GM12878 (cell line): ENCODE measurements at regions not wholly inside any gene's neighbourhood (a gene's known extent, or its start where the extent isn't known, plus 50 kb on each side); places are given as distances from the start of the nearest gene placed in this dataset.

Experiments used
- ATAC-seq: fragments of 200-7000 bp; cut with Tn5 transposase; 3 replicates; pipeline ENCODE4 v1.9.1; 2020; ENCODE audit warnings: mild to moderate bottlenecking, moderate library complexity
- BruUV-seq: library from RNA; stranded (reverse); fragments of 400-500 nt; replicated peaks from 2 replicates; lab custom pipeline; 2021; lab: Mats Ljungman, UMichigan
- CTCF ChIA-PET: fragments of 300-600 bp; sonication (Branson Sonifier 250); formaldehyde crosslinking; extraction: SDS; loops from one replicate; lab custom pipeline; 2021; ENCODE audit warnings: inconsistent platforms; lab: Yijun Ruan, JAX
- POLR2A ChIA-PET: fragments of 350-600 bp; formaldehyde crosslinking; extraction: SDS; loops from one replicate; lab custom pipeline; 2021; ENCODE audit warnings: inconsistent platforms; lab: Charles Lee
- RAD21 ChIA-PET: fragments of 300-600 bp; sonication (Branson Sonifier 250); formaldehyde crosslinking; loops from one replicate; lab custom pipeline; 2023; ENCODE audit warnings: antibody characterized with exemption; ENCODE audit not compliant: unreplicated experiment; lab: Charles Lee
- SMC1A ChIA-PET: fragments of 300-600 bp; sonication (Branson Sonifier 250); formaldehyde crosslinking; loops from one replicate; lab custom pipeline; 2023; ENCODE audit not compliant: unreplicated experiment, uncharacterized antibody; lab: Charles Lee
- DNase-seq: peaks from one replicate; pipeline ENCODE4 v3.0.0-alpha.2; 2011; ENCODE audit warnings: low read depth, low spot score
- FAIRE-seq: peaks from 3 replicates; lab custom pipeline; 2011; peaks lifted over from hg19 to GRCh38; lab: Jason Lieb, UNC
- H2AFZ ChIP-seq: 2 replicates; pipeline ENCODE4 v1.6.0; 2011; ENCODE audit warnings: low read depth, low read length, control low read depth; ENCODE audit not compliant: control insufficient read depth
- H3K27ac ChIP-seq: 2 replicates; pipeline ENCODE4 v1.5.1; 2011; ENCODE audit warnings: control low read depth; ENCODE audit not compliant: control insufficient read depth, insufficient read depth
- H3K27me3 ChIP-seq, 2 experiments: replicated peaks in 1 of 2; 2 replicates each; pipeline versions ENCODE4 v1.6.0 to v1.6.1; 2011; ENCODE audit warnings: low read length in 1 of 2; ENCODE audit not compliant: control insufficient read depth in 2 of 2, insufficient read depth in 2 of 2
- H3K36me3 ChIP-seq, 2 experiments: 2 replicates each; pipeline ENCODE4 v1.5.1; 2011; ENCODE audit warnings: low read length in 1 of 2; ENCODE audit not compliant: control insufficient read depth in 2 of 2, insufficient read depth in 2 of 2
- H3K4me1 ChIP-seq: 2 replicates; pipeline ENCODE4 v1.6.1; 2011; ENCODE audit warnings: mild to moderate bottlenecking, low read length, moderate library complexity, mixed read lengths; ENCODE audit not compliant: control insufficient read depth, insufficient read depth
- H3K4me2 ChIP-seq: 2 replicates; pipeline ENCODE4 v1.6.0; 2011; ENCODE audit warnings: control low read depth; ENCODE audit not compliant: control insufficient read depth, insufficient read depth
- H3K4me3 ChIP-seq: fragments of 200-600 bp; sonication (generic); 2 replicates; pipeline ENCODE4 v1.5.1; 2016
- H3K79me2 ChIP-seq: 2 replicates; pipeline ENCODE4 v1.6.0; 2011; ENCODE audit warnings: low read length; ENCODE audit not compliant: control insufficient read depth, insufficient read depth
- H3K9ac ChIP-seq: 2 replicates; pipeline ENCODE4 v1.8.0; 2011; ENCODE audit warnings: low read length, control low read depth, mixed read lengths; ENCODE audit not compliant: control insufficient read depth, insufficient read depth
- H3K9me3 ChIP-seq: replicated peaks from 3 replicates; pipeline ENCODE4 v1.5.1; 2011; ENCODE audit warnings: mild to moderate bottlenecking, low read length; ENCODE audit not compliant: control insufficient read depth, insufficient read depth
- H4K20me1 ChIP-seq: 2 replicates; pipeline ENCODE4 v1.6.0; 2011; ENCODE audit not compliant: control insufficient read depth, insufficient read depth
- BCL11A ChIP-seq: IDR thresholded peaks from 2 replicates; pipeline ENCODE4 v1.6.1; 2011; ENCODE audit warnings: low read depth, low read length
- EZH2 ChIP-seq: IDR thresholded peaks from 2 replicates; pipeline ENCODE4 v1.6.1; 2012; ENCODE audit warnings: low read depth, mild to moderate bottlenecking, control low read depth, inconsistent platforms, low read length, borderline replicate concordance; ENCODE audit not compliant: control insufficient read depth
- FOS ChIP-seq: IDR thresholded peaks from 3 replicates; pipeline ENCODE4 v1.6.1; 2011; ENCODE audit warnings: borderline replicate concordance; ENCODE audit not compliant: insufficient read length; ENCODE audit errors: extremely low read depth
- IRF4 ChIP-seq: IDR thresholded peaks from 2 replicates; pipeline ENCODE4 v1.6.1; 2011; ENCODE audit warnings: low read depth, low read length
- NR2C1 ChIP-seq: fragments of 450-650 bp; IDR thresholded peaks from 2 replicates; pipeline ENCODE4 v1.6.1; 2017; ENCODE audit warnings: antibody characterized with exemption, mild to moderate bottlenecking, moderate library complexity
- PAX8 ChIP-seq: fragments of 450-650 bp; IDR thresholded peaks from 2 replicates; pipeline ENCODE4 v1.6.1; 2017; ENCODE audit warnings: mild to moderate bottlenecking, moderate library complexity
- ZBTB11 ChIP-seq: fragments of 450-650 bp; formaldehyde crosslinking; IDR thresholded peaks from 2 replicates; pipeline ENCODE4 v1.5.0; 2022; ENCODE audit warnings: mild to moderate bottlenecking, missing genetic modification characterization
- WGBS: methylation state at CpG from one replicate; pipeline ENCODE4 v1.1.6; 2016; ENCODE audit warnings: low lambda C conversion rate; ENCODE audit not compliant: insufficient replicate concordance, insufficient coverage; ENCODE audit errors: missing lambda C conversion rate; 5-methylcytosine and 5-hydroxymethylcytosine counted together
- in situ Hi-C: fragments of 300-500 bp; cut with MboI; formaldehyde crosslinking; loops from 9 replicates; pipeline ENCODE4 v1.14.3; 2018; ENCODE audit warnings: mixed read lengths
- intact Hi-C: fragments of 100-400 bp; cut with micrococcal nuclease; formaldehyde crosslinking; loops from one replicate; pipeline ENCODE4 v1.14.2; 2022; ENCODE audit not compliant: unreplicated experiment

GRCh38 chr14:81855007-81855406, 321.4 kb upstream of the SEL1L start:
- TF ChIP-seq ZBTB11 (CRISPR knock-in tag) (no peak), BCL11A (no peak), EZH2 (no peak), IRF4 (no peak), NR2C1 (no peak), FOS (no peak), PAX8 (no peak)

More at GRCh38 chr14:81855007-81855406, 321.4 kb upstream of the SEL1L start:
- CTCF ChIA-PET = no interaction called here
- SMC1A ChIA-PET = no interaction called here
- H3K4me1 ChIP-seq = no peaks in the 10 kb centered on the region
- no peaks in the 10 kb centered on the region for H3K36me3 ChIP-seq
- no TSS peak for BruUV-seq
- RAD21 ChIA-PET = no interaction called here
- in situ Hi-C loops = no loop called here
- WGBS = 0% methylated on average over 2 of the region's 2 CpGs
- POLR2A ChIA-PET = no interaction called here
- H3K79me2 ChIP-seq = no peaks in the 10 kb centered on the region
- no peak for DNase-seq
- H3K27me3 ChIP-seq = no peaks in the 10 kb centered on the region
- H4K20me1 ChIP-seq = no peaks in the 10 kb centered on the region
- no peaks in the 10 kb centered on the region; the same call in 1 of the 3 replicates for H3K9me3 ChIP-seq
- intact Hi-C loops = no loop called here
- H3K4me3 ChIP-seq = no peak overlapping the region
- no peak overlapping the region for H3K27ac ChIP-seq
- no peak overlapping the region for H2AFZ ChIP-seq
- no peak for ATAC-seq
- FAIRE-seq = no peak
- H3K4me2 ChIP-seq = no peak overlapping the region
- H3K9ac ChIP-seq = no peak overlapping the region
